ENCODE measurements at regions not wholly inside any gene's neighbourhood (a gene's known extent, or its start where the extent isn't known, plus 50 kb on each side); places are given as distances from the start of the nearest gene placed in this dataset.

DNA sequence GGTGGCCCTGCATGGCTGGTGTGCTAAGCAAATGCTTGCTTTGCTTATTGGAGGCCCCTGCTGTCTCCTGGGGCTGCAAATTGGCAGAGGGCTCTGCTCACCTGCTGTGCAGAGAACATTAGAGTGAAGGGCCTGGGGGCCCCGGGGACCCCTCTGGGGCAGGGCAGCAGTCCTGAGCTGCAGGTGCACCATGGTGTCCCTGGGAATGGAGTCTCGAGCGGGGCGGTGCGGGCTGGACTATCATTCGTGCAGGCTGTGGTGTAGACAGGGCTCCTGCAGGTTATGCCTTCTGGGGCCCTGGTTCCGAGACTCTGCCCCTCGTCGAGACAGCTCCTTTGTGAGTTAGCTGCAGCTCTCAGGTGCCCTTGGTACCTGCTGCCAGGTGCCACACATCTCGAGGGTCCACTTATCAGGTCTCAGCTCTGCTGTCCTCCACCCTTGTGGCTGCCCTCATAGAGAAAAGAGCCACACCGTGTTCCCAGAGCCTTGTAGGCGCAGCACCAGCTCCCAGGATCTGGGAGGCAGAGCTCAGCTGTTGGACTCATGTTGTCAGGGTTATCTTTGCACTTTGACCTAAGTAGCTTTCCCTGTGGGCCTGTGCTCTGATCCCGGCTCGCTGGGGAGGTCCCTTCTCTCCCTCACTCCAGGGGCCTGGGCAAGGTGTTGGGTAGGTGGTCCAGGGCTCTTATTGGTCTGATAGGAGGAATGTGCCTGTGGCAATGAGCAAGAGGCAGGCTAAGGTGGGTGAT lies 58.0 kb upstream of the ZNF536 start:
- DNase-seq: no peak

DNA sequence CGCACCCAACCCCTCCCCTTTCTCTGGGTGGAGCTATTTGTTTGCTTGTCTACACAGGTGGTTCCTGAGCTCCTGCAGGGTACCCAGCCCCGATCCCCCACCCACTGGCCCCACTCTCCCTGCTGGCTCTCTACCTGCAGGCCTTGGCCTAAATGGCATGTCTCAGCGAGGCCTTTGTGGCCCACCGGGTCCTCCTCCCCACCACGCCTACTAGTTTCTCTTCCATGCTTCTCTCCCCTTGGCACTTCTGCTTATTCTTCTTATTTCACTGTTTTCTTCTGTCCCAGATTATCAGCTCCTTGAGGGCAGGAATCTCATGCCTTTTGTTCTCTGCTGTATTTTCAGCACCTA lies 57.4 kb upstream of the ZNF536 start:
- DNase-seq: no peak

DNA sequence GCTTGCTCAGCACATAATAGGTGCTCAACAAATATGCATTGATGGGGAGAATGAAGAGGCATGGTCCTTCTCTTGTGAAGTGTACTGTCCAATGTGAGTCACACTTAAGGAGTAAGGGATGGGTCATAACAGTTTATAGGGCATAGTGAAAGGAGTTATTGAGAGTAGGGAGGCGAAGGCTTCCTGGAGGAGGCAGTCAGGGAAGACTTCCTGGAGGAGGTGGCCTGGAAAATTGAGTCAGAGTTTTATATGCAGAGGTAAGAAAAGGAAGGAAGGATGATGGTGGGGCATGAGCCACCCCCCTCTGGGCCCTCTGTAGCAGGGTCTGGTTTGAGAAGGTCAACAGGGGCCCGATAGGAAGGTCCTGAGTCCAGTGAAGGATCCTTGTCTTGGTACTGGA lies 57.0 kb upstream of the ZNF536 start:
- no peak for DNase-seq

DNA sequence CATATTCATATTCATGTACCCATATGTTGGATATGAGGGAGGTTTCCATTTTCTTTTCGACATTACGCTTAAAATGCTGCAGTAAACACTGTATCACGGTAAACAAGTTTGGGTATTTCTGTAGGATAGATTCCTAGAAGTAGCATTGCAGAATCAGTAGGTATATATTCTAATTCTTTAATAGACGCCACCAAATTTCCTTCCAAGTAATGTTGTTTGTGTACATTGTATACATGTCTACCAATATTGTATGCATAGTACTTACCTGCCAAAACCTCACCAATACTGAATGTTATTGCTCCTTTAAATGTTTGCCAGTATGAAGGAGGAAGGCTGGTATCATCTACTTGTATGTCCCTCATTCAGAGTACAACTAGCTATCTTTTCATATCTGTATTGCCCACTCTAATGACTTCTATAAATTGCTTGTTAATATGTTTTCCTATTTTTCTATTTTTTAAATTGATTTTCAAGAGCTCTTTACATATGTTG lies 56.1 kb upstream of the ZNF536 start:
- DNase-seq: no peak

DNA sequence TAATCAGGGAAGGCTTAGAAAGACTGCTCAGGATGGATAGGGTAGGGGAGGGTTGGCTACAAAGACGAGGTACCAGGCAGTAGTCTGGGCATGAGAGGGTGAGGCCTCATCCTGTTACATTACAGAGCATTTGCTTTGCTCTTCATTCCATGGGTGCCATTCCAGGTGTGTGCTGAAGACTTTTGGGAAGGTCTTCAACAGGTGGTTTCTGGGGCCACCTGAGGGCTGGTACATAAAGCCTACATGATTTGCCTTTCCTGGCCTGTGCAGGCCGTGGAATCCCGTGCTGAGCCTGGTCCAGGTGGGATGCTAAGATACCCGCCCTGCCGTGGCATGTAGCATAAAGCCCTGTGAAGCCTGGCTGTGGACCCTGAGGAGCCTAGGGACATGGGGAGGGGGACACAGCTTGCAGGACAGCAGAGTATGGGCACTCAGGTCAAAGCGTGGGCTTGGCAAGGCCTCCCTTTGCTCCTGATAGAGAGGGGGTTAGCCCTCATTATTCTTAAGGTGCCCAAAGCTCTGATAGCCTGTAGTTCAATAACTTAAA lies 55.6 kb upstream of the ZNF536 start:
- DNase-seq: no peak

DNA sequence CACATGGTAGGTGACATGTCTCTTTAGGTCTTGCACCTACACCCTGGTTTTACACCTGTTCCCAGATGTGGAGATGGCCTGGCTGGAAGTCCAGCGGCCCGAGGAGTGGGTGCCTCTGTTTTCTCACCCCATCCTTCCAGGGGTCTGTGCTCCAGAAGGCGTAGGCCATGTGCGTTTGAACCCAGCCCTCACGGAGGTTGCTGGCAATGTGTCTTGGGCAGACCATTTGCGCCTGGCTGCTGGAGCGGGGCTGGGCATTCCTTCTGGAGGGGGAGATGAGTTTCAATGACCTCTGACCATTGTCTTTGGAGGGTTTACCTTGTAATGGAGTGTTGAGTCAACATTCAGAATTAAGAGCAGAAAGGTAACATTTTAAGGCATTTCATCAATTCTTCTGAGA lies 54.8 kb upstream of the ZNF536 start:
- no peak for DNase-seq

DNA sequence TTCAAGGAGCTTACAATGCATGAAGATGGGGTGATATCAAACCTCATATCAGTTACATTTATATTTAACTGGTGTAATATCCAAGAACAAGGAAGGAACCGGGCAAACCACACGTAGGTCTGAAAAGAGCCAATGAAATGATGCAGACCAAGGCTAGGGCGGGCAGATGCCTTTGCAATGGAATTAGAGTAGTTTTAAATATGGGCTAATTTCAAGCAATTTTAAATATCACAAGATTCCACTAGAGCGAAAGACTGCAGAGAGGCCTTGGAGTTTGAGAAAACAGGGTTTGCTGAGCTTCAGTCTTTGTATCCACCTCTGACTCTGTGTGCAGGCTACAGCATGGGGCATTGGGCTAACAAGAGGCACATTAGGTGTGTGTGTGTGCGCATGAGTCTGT lies 53.9 kb upstream of the ZNF536 start:
- no peak for DNase-seq

DNA sequence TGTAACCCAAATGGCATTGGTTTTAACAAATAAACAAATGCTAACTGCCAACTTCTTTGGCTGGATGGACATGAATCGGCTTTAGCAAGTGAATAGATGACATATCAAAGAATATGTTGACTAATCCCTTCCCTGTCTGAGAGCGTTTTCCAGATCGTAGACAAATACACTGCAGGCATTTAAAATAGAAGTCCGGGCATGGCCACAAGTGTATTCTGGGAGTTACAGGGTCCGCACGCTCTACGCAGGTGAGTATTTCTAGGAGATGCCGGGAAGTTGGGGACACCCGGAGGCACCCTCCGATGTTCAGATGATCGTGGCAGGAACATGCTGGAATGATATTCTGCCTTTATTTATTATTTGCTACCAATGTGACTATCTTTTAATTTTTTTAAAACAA lies 53.2 kb upstream of the ZNF536 start:
- no peak for DNase-seq

DNA sequence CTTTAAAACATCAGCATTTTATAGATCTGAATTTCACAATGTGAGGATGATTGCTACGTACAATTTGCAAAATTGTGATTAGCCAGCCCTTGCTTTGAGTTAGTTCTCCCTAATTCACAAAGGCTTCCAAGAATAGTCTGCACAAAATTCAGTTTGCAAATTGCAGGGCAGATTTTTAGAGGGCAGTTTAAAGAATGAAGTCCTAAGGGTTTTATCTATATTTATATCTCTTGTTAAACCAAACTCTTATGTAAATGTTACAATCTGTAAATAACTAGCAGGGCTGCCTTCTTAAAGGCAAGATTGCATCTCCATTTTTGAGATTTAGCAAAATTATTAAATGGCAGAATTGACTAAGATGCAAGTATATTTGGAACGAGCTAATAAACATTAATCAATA lies 52.8 kb upstream of the ZNF536 start:
- DNase-seq: no peak

DNA sequence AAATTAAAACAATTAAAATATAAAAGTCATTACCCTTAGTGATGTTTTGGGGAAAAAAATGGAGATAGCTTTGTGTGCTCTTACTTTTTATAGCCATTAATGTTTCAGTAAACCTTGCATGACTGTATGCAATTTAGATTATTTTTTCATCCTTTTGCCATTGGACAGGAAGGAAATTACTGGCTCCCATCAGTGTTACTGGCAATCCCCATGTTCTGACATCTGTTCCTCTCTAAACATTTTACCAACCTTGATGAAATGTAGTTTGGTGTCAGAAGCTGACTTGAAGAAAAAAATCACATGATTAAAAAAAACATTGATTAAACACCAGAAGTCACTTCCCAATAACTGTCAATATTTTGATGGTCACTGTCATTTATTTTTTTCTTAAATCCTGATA lies 52.3 kb upstream of the ZNF536 start:
- DNase-seq: no peak

DNA sequence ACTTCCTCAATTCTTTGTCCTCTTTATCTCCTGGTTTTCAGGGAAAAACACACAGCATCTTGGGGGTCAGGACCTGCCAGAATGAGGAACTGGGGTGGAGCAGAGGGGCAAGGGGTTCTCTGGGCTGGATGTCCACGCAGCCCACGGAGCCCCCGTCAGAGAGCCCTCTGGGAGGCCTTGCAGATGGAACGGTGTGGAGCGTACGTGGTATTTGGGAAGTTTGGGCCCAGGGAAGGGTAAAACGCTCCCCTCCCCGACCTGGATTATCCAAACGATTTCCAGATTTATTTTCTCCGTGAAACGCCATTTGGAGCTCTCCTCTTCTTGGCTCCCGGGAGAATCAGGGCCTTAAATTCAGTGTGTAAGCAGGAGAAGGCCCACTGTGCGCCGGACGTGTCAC lies 51.7 kb upstream of the ZNF536 start:
- no peak for DNase-seq

DNA sequence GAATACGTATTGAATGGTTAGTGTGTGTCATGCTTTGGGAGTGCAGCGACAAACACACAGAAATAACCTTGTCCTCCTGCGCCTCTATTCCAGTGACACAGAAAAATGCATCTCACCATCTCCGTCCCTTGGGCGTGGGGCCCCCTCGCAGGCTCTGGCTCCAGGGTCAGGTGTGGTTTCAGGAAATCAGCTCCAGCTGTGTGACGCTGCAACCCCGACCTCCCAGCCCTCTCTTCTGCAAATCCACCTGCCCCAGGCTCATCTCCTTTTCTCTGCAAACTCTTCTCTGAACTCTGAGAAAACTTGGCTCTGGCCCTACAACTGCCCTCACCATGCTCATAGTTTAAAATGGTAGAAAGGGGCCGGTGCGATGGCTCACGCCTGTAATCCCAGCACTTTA lies 51.3 kb upstream of the ZNF536 start:
- no peak for DNase-seq
